ENCODE measurements at regions not wholly inside any gene's neighbourhood (a gene's known extent, or its start where the extent isn't known, plus 50 kb on each side); places are given as distances from the start of the nearest gene placed in this dataset.

DNA sequence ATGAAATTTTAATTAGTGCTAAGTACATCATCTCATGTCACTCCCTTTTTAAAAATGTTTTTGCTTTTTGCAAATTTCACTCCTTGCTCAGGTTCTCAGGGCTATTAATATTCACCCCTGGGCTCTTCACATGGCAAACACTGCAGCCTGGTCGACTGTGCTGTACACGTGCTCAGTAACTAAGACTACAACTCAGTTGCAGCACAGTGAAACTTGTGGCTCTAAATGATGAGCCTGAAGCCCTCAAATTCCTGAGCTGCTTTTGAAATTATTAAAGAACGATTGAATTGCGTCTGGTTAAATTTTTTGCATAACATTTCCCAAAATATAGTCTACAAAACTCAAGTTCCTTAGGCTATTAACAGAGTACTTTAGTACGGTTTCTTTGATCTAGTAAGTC is 159.3 kb upstream of the C2CD4B start:
- Histone ChIP-seq H3K79me2 (no peaks in the 10 kb centered on the region), H3K4me3 (no peak overlapping the region), H3K9me2 (replicated peaks; ENCODE audit: insufficient read depth) (no peaks in the 10 kb centered on the region), H3K27me3 (no peaks in the 10 kb centered on the region), H3K9me3 (ENCODE audit: low read depth) (no peaks in the 10 kb centered on the region), H3K36me3 (replicated peaks; ENCODE audit: insufficient read depth, low read depth) (no peaks in the 10 kb centered on the region), H4K20me1 (ENCODE audit: insufficient read depth, poor library complexity, severe bottlenecking) (no peaks in the 10 kb centered on the region), H2AFZ (no peak overlapping the region), H3K4me1 (ENCODE audit: insufficient read depth) (no peaks in the 10 kb centered on the region), H3K4me2 (no peak overlapping the region), H3K27ac (no peak overlapping the region)
- 61% methylated on average over 5 of the region's 5 CpGs for WGBS (ENCODE audit: low lambda C conversion rate, missing lambda C conversion rate)
- TF ChIP-seq EZH2phosphoT487 (IDR thresholded peaks at IDR 0.05; ENCODE audit: low read depth, severe bottlenecking, unreplicated experiment) (no peak), EZH2 (IDR thresholded peaks at IDR 0.05; ENCODE audit: borderline replicate concordance) (no peak)
- TF ChIP-seq, protein P1, sequence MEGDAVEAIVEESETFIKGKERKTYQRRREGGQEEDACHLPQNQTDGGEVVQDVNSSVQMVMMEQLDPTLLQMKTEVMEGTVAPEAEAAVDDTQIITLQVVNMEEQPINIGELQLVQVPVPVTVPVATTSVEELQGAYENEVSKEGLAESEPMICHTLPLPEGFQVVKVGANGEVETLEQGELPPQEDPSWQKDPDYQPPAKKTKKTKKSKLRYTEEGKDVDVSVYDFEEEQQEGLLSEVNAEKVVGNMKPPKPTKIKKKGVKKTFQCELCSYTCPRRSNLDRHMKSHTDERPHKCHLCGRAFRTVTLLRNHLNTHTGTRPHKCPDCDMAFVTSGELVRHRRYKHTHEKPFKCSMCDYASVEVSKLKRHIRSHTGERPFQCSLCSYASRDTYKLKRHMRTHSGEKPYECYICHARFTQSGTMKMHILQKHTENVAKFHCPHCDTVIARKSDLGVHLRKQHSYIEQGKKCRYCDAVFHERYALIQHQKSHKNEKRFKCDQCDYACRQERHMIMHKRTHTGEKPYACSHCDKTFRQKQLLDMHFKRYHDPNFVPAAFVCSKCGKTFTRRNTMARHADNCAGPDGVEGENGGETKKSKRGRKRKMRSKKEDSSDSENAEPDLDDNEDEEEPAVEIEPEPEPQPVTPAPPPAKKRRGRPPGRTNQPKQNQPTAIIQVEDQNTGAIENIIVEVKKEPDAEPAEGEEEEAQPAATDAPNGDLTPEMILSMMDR (IDR thresholded peaks at IDR 0.05; ENCODE audit: poor library complexity): no peak
- DNase-seq (ENCODE audit: low spot score): no peak

DNA sequence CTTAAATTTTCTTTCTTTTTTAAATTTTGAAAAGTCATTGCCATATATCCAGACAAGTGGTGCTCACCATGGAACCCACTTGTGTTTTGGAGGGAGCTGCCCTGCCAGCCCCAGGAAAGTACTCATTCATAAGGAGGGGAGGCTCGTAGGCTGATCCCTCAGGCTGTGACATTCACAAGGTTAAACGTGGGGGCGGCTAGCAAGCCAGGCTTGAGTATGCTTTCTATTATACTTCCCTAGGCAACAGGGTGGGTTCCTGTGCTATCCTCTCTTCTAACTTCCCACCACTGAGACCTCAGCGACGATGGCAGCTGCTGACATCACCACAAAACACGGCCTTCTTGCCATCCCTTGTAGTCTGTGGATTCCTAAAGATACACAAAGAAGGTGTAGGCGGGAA is 160.5 kb upstream of the C2CD4B start:
- Histone ChIP-seq H3K9me3 (ENCODE audit: low read depth) (no peaks in the 10 kb centered on the region), H3K27me3 (no peaks in the 10 kb centered on the region), H3K36me3 (replicated peaks; ENCODE audit: insufficient read depth, low read depth) (no peaks in the 10 kb centered on the region), H3K4me2 (no peak overlapping the region), H3K27ac (no peak overlapping the region), H2AFZ (no peak overlapping the region), H3K4me3 (no peak overlapping the region), H3K9me2 (replicated peaks; ENCODE audit: insufficient read depth) (no peaks in the 10 kb centered on the region), H3K4me1 (ENCODE audit: insufficient read depth) (no peaks in the 10 kb centered on the region), H3K79me2 (no peaks in the 10 kb centered on the region), H4K20me1 (ENCODE audit: insufficient read depth, poor library complexity, severe bottlenecking) (no peaks in the 10 kb centered on the region)
- TF ChIP-seq EZH2phosphoT487 (IDR thresholded peaks at IDR 0.05; ENCODE audit: low read depth, severe bottlenecking, unreplicated experiment): no peak
- TF ChIP-seq, protein P1 (IDR thresholded peaks at IDR 0.05; ENCODE audit: poor library complexity): no peak
- no peak for TF ChIP-seq EZH2 (IDR thresholded peaks at IDR 0.05; ENCODE audit: borderline replicate concordance)
- DNase-seq (ENCODE audit: low spot score): no peak
- 73% methylated on average over 7 of the region's 7 CpGs for WGBS (ENCODE audit: low lambda C conversion rate, missing lambda C conversion rate)

DNA sequence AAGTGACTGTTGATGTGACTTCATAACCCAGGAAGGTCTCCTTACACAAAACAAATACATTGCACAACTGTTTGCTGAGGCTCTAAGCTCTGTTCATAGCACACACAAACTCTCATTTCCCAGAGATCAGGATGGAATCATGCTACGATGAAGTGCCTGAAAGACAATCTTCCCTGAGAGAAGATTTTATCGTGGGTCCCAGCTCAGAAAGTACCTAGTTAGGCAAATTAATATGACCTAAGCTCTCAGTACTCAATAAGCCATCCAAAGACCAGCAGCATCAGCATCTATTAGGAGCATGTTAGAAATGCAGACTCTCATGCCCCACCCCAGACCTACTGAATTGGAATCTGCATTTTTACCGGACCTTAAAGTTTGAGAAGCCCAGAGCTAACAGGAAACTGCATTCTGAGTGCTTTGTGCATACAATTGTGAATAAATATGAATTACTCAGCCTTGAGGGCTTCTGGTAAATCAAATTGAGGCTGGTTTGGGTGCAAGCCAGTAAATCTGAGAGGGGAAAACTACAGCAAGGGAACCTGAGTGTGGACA is 161.5 kb upstream of the C2CD4B start:
- no peak overlapping the region for H2AFZ ChIP-seq
- H3K4me2 ChIP-seq: no peak overlapping the region

More for the DNA sequence above, 161.5 kb upstream of the C2CD4B start:
- H3K27me3 ChIP-seq: no peaks in the 10 kb centered on the region
- no peak for DNase-seq (ENCODE audit: low spot score)
- 51% methylated on average over 3 of the region's 3 CpGs for WGBS (ENCODE audit: low lambda C conversion rate, missing lambda C conversion rate)
- no peaks in the 10 kb centered on the region for H3K9me3 ChIP-seq (ENCODE audit: low read depth)
- TF ChIP-seq, protein P1 (IDR thresholded peaks at IDR 0.05; ENCODE audit: poor library complexity): no peak
- TF ChIP-seq EZH2 (IDR thresholded peaks at IDR 0.05; ENCODE audit: borderline replicate concordance) (no peak), EZH2phosphoT487 (IDR thresholded peaks at IDR 0.05; ENCODE audit: low read depth, severe bottlenecking, unreplicated experiment) (no peak)
- H3K4me3 ChIP-seq: no peak overlapping the region
- H3K36me3 ChIP-seq (replicated peaks; ENCODE audit: insufficient read depth, low read depth): no peaks in the 10 kb centered on the region
- no peaks in the 10 kb centered on the region for H3K79me2 ChIP-seq
- H3K4me1 ChIP-seq (ENCODE audit: insufficient read depth): no peaks in the 10 kb centered on the region
- no peaks in the 10 kb centered on the region for H4K20me1 ChIP-seq (ENCODE audit: insufficient read depth, poor library complexity, severe bottlenecking)
- no peaks in the 10 kb centered on the region for H3K9me2 ChIP-seq (replicated peaks; ENCODE audit: insufficient read depth)
- H3K27ac ChIP-seq: no peak overlapping the region
